NCI-H1048 (cell line): ENCODE measurements at regions not wholly inside any gene's neighbourhood (a gene's known extent, or its start where the extent isn't known, plus 50 kb on each side); places are given as distances from the start of the nearest gene placed in this dataset.

ENCODE experiments used
- DNase-seq: peaks from one replicate; lab custom pipeline; 2025; lab: John Stamatoyannopoulos, UW

GRCh38 chr2:24439971-24440340 lies 51.1 kb upstream of the NCOA1 start:
- DNase-seq, result no peak

GRCh38 chr2:24439280-24439970 lies 51.6 kb upstream of the NCOA1 start:
- DNase-seq, result no peak

GRCh38 chr2:24438106-24438505 lies 52.9 kb upstream of the NCOA1 start:
- no peak for DNase-seq

GRCh38 chr2:24435391-24436316 lies 55.4 kb upstream of the NCOA1 start:
- no peak for DNase-seq

GRCh38 chr2:24434541-24434940 lies 56.5 kb upstream of the NCOA1 start:
- no peak for DNase-seq

GRCh38 chr2:24432735-24433134 lies 58.3 kb upstream of the NCOA1 start:
- DNase-seq, result no peak

GRCh38 chr2:24432121-24432520 lies 58.9 kb upstream of the NCOA1 start:
- no peak for DNase-seq

GRCh38 chr2:24429197-24430074 lies 61.6 kb upstream of the NCOA1 start:
- DNase-seq, result no peak

- no peak for DNase-seq
These were observed 64.1 kb upstream of the ITSN2 start for GRCh38 chr2:24424387-24424786.

GRCh38 chr2:24423095-24423494 lies 62.8 kb upstream of the ITSN2 start:
- DNase-seq, result no peak

GRCh38 chr2:24421668-24422067 lies 61.3 kb upstream of the ITSN2 start:
- DNase-seq, result no peak

- no peak for DNase-seq
These were observed 60.0 kb upstream of the ITSN2 start for GRCh38 chr2:24420373-24420772.

- no peak for DNase-seq
These were observed 58.0 kb upstream of the ITSN2 start for GRCh38 chr2:24418166-24418841.

- DNase-seq, result no peak
These were observed 52.5 kb upstream of the ITSN2 start for GRCh38 chr2:24412812-24413211.

- no peak for DNase-seq
These were observed 51.3 kb upstream of the ITSN2 start for GRCh38 chr2:24411488-24412151.

- DNase-seq, result no peak
These were observed 50.6 kb upstream of the ITSN2 start for GRCh38 chr2:24410976-24411375.

- DNase-seq, result peak; percentile 29
These were observed 49.6 kb upstream of the ITSN2 start for GRCh38 chr2:24409700-24410556.
